ENCODE measurements at regions not wholly inside any gene's neighbourhood (a gene's known extent, or its start where the extent isn't known, plus 50 kb on each side); places are given as distances from the start of the nearest gene placed in this dataset.
"Not testable (repeated sequence)": the region's sequence is repeated elsewhere in the genome, so short reads cannot be mapped to it uniquely, and the experiment has no call there.

- Histone ChIP-seq H3K36me3 (ENCODE audit: control insufficient read depth, insufficient read depth, low read length) (no peaks in the 10 kb centered on the region), H3K4me1 (ENCODE audit: control insufficient read depth, insufficient read depth, low read length, poor library complexity, severe bottlenecking) (no peaks in the 10 kb centered on the region)
Measured at GRCh38 chr6:155770856-155771255, 315.2 kb upstream of the NOX3 start.

GRCh38 chr6:155770313-155770712 lies 314.7 kb upstream of the NOX3 start:
- no peaks in the 10 kb centered on the region for H3K9me3 ChIP-seq (ENCODE audit: control insufficient read depth, low read length)
- no peaks in the 10 kb centered on the region for H3K36me3 ChIP-seq (ENCODE audit: control insufficient read depth, insufficient read depth, low read length)
- no peak overlapping the region for H3K4me3 ChIP-seq (ENCODE audit: extremely low read depth, insufficient read depth, low read length, poor library complexity, severe bottlenecking)
- no peak overlapping the region for H3K27ac ChIP-seq (ENCODE audit: low read depth, low read length, severe bottlenecking)
- H3K4me1 ChIP-seq (ENCODE audit: control insufficient read depth, insufficient read depth, low read length, poor library complexity, severe bottlenecking) = no peaks in the 10 kb centered on the region

More at GRCh38 chr6:155770856-155771255, 315.2 kb upstream of the NOX3 start:
- Histone ChIP-seq H3K27ac (ENCODE audit: low read depth, low read length, severe bottlenecking) (no peak overlapping the region), H3K4me3 (ENCODE audit: extremely low read depth, insufficient read depth, low read length, poor library complexity, severe bottlenecking) (no peak overlapping the region), H3K9me3 (ENCODE audit: control insufficient read depth, low read length) (no peaks in the 10 kb centered on the region)

GRCh38 chr6:155765275-155766194 lies 309.9 kb upstream of the NOX3 start:
- H3K4me1 ChIP-seq (ENCODE audit: control insufficient read depth, insufficient read depth, low read length, poor library complexity, severe bottlenecking) = peaks cover 8% of the 10 kb centered on the region
- WGBS, 2 experiments (ENCODE audit: insufficient coverage in 2 of 2) = 85 to 91% methylated on average over 2 to 5 of the region's 8 CpGs
- H3K36me3 ChIP-seq (ENCODE audit: control insufficient read depth, insufficient read depth, low read length) = no peaks in the 10 kb centered on the region
- no peak overlapping the region for H3K4me3 ChIP-seq (ENCODE audit: extremely low read depth, insufficient read depth, low read length, poor library complexity, severe bottlenecking)
- no peaks in the 10 kb centered on the region for H3K9me3 ChIP-seq (ENCODE audit: control insufficient read depth, low read length)
- no peak overlapping the region for H3K27ac ChIP-seq (ENCODE audit: low read depth, low read length, severe bottlenecking)

GRCh38 chr6:155762649-155763048 lies 307.0 kb upstream of the NOX3 start:
- H3K36me3 ChIP-seq (ENCODE audit: control insufficient read depth, insufficient read depth, low read length) = no peaks in the 10 kb centered on the region
- no peak overlapping the region for H3K4me3 ChIP-seq (ENCODE audit: extremely low read depth, insufficient read depth, low read length, poor library complexity, severe bottlenecking)
- H3K27ac ChIP-seq (ENCODE audit: low read depth, low read length, severe bottlenecking) = no peak overlapping the region
- 100% methylated on average over 2 of the region's 3 CpGs for WGBS, 2 experiments (ENCODE audit: insufficient coverage in 2 of 2)
- peaks cover 8% of the 10 kb centered on the region for H3K4me1 ChIP-seq (ENCODE audit: control insufficient read depth, insufficient read depth, low read length, poor library complexity, severe bottlenecking)
- no peaks in the 10 kb centered on the region for H3K9me3 ChIP-seq (ENCODE audit: control insufficient read depth, low read length)

GRCh38 chr6:155755452-155755851 lies 299.8 kb upstream of the NOX3 start:
- H3K36me3 ChIP-seq (ENCODE audit: control insufficient read depth, insufficient read depth, low read length) = no peaks in the 10 kb centered on the region
- H3K4me3 ChIP-seq (ENCODE audit: extremely low read depth, insufficient read depth, low read length, poor library complexity, severe bottlenecking) = no peak overlapping the region
- peaks cover 3% of the 10 kb centered on the region for H3K9me3 ChIP-seq (ENCODE audit: control insufficient read depth, low read length)
- WGBS, 2 experiments (ENCODE audit: insufficient coverage in 2 of 2) = 86 to 100% methylated on average over 1 to 2 of the region's 3 CpGs
- H3K27ac ChIP-seq (ENCODE audit: low read depth, low read length, severe bottlenecking) = no peak overlapping the region
- no peaks in the 10 kb centered on the region for H3K4me1 ChIP-seq (ENCODE audit: control insufficient read depth, insufficient read depth, low read length, poor library complexity, severe bottlenecking)

GRCh38 chr6:155748778-155749177 lies 293.1 kb upstream of the NOX3 start:
- WGBS, 2 experiments (ENCODE audit: insufficient coverage in 2 of 2) = 80% methylated on average over 1 of the region's 3 CpGs; no CpG with 5 or more reads in 1 of the 2 experiments

GRCh38 chr6:155747491-155747890 lies 291.9 kb upstream of the NOX3 start:
- Histone ChIP-seq H3K27ac (ENCODE audit: low read depth, low read length, severe bottlenecking) (no peak overlapping the region), H3K4me1 (ENCODE audit: control insufficient read depth, insufficient read depth, low read length, poor library complexity, severe bottlenecking) (no peaks in the 10 kb centered on the region), H3K4me3 (ENCODE audit: extremely low read depth, insufficient read depth, low read length, poor library complexity, severe bottlenecking) (no peak overlapping the region), H3K9me3 (ENCODE audit: control insufficient read depth, low read length) (peaks cover 3% of the 10 kb centered on the region), H3K36me3 (ENCODE audit: control insufficient read depth, insufficient read depth, low read length) (no peaks in the 10 kb centered on the region)
- no CpG with 5 or more reads among the region's 3 CpGs for WGBS, 2 experiments (ENCODE audit: insufficient coverage in 2 of 2)

More at GRCh38 chr6:155748778-155749177, 293.1 kb upstream of the NOX3 start:
- not testable (repeated sequence) for H3K4me3 ChIP-seq (ENCODE audit: extremely low read depth, insufficient read depth, low read length, poor library complexity, severe bottlenecking); H3K27ac ChIP-seq (ENCODE audit: low read depth, low read length, severe bottlenecking); H3K9me3 ChIP-seq (ENCODE audit: control insufficient read depth, low read length); H3K36me3 ChIP-seq (ENCODE audit: control insufficient read depth, insufficient read depth, low read length); H3K4me1 ChIP-seq (ENCODE audit: control insufficient read depth, insufficient read depth, low read length, poor library complexity, severe bottlenecking)

- no peak overlapping the region for H3K27ac ChIP-seq (ENCODE audit: low read depth, low read length, severe bottlenecking)
- H3K4me1 ChIP-seq (ENCODE audit: control insufficient read depth, insufficient read depth, low read length, poor library complexity, severe bottlenecking) = no peaks in the 10 kb centered on the region
- WGBS, 2 experiments (ENCODE audit: insufficient coverage in 2 of 2) = no CpG with 5 or more reads among the region's 1 CpG
- no peaks in the 10 kb centered on the region for H3K36me3 ChIP-seq (ENCODE audit: control insufficient read depth, insufficient read depth, low read length)
- H3K9me3 ChIP-seq (ENCODE audit: control insufficient read depth, low read length) = no peaks in the 10 kb centered on the region
- no peak overlapping the region for H3K4me3 ChIP-seq (ENCODE audit: extremely low read depth, insufficient read depth, low read length, poor library complexity, severe bottlenecking)
Measured at GRCh38 chr6:155740781-155741399, 285.3 kb upstream of the NOX3 start.

- no peaks in the 10 kb centered on the region for H3K9me3 ChIP-seq (ENCODE audit: control insufficient read depth, low read length)
- 86 to 93% methylated on average over 3 of the region's 3 CpGs for WGBS, 2 experiments (ENCODE audit: insufficient coverage in 2 of 2)
- no peak overlapping the region for H3K4me3 ChIP-seq (ENCODE audit: extremely low read depth, insufficient read depth, low read length, poor library complexity, severe bottlenecking)
- no peaks in the 10 kb centered on the region for H3K4me1 ChIP-seq (ENCODE audit: control insufficient read depth, insufficient read depth, low read length, poor library complexity, severe bottlenecking)
- no peaks in the 10 kb centered on the region for H3K36me3 ChIP-seq (ENCODE audit: control insufficient read depth, insufficient read depth, low read length)
- H3K27ac ChIP-seq (ENCODE audit: low read depth, low read length, severe bottlenecking) = no peak overlapping the region
Measured at GRCh38 chr6:155738602-155739105, 283.0 kb upstream of the NOX3 start.

GRCh38 chr6:155717374-155717773 lies 261.7 kb upstream of the NOX3 start:
- no CpG with 5 or more reads among the region's 1 CpG for WGBS, 2 experiments (ENCODE audit: insufficient coverage in 2 of 2)
- H3K4me3 ChIP-seq (ENCODE audit: extremely low read depth, insufficient read depth, low read length, poor library complexity, severe bottlenecking) = no peak overlapping the region

GRCh38 chr6:155710704-155711103 lies 255.1 kb upstream of the NOX3 start:
- Histone ChIP-seq H3K36me3 (ENCODE audit: control insufficient read depth, insufficient read depth, low read length) (no peaks in the 10 kb centered on the region), H3K4me3 (ENCODE audit: extremely low read depth, insufficient read depth, low read length, poor library complexity, severe bottlenecking) (no peak overlapping the region), H3K27ac (ENCODE audit: low read depth, low read length, severe bottlenecking) (no peak overlapping the region), H3K4me1 (ENCODE audit: control insufficient read depth, insufficient read depth, low read length, poor library complexity, severe bottlenecking) (no peaks in the 10 kb centered on the region), H3K9me3 (ENCODE audit: control insufficient read depth, low read length) (no peaks in the 10 kb centered on the region)
- WGBS, 2 experiments (ENCODE audit: insufficient coverage in 2 of 2) = 60 to 70% methylated on average over 1 to 2 of the region's 2 CpGs

More at GRCh38 chr6:155717374-155717773, 261.7 kb upstream of the NOX3 start:
- Histone ChIP-seq H3K36me3 (ENCODE audit: control insufficient read depth, insufficient read depth, low read length) (no peaks in the 10 kb centered on the region), H3K4me1 (ENCODE audit: control insufficient read depth, insufficient read depth, low read length, poor library complexity, severe bottlenecking) (no peaks in the 10 kb centered on the region), H3K9me3 (ENCODE audit: control insufficient read depth, low read length) (no peaks in the 10 kb centered on the region), H3K27ac (ENCODE audit: low read depth, low read length, severe bottlenecking) (no peak overlapping the region)

All from mesodermal cell (in vitro differentiated cells).